HepG2 (cell line): ENCODE measurements at regions not wholly inside any gene's neighbourhood (a gene's known extent, or its start where the extent isn't known, plus 50 kb on each side); places are given as distances from the start of the nearest gene placed in this dataset.

Source experiments
- ATAC-seq: fragments of 200-7000 bp; cut with Tn5 transposase; 3 replicates; pipeline ENCODE4 v1.9.1; 2020; ENCODE audit warnings: mild to moderate bottlenecking, moderate library complexity
- BruUV-seq: library from RNA; stranded (reverse); fragments of 400-500 nt; replicated peaks from 2 replicates; lab custom pipeline; 2021; lab: Mats Ljungman, UMichigan
- CTCF ChIA-PET: fragments of 300-600 bp; formaldehyde crosslinking; extraction: SDS; loops from one replicate; lab custom pipeline; 2021; ENCODE audit warnings: low total read pairs, inconsistent platforms, low intra/inter-chr PET ratio; lab: Yijun Ruan, JAX
- POLR2A ChIA-PET: fragments of 350-600 bp; sonication (Branson Sonifier 250); formaldehyde crosslinking; loops from one replicate; lab custom pipeline; 2020; ENCODE audit warnings: antibody characterized with exemption, inconsistent platforms; lab: Yijun Ruan, JAX
- DNase-seq: peaks from one replicate; pipeline ENCODE4 v3.0.0-alpha.2; 2015; ENCODE audit warnings: low spot score
- FAIRE-seq: peaks from 3 replicates; lab custom pipeline; 2011; peaks lifted over from hg19 to GRCh38; lab: Jason Lieb, UNC
- H2AFZ ChIP-seq: one replicate; pipeline ENCODE4 v1.6.1; 2011; ENCODE audit warnings: low read length, inconsistent platforms
- H3K27ac ChIP-seq: fragments of 300-600 bp; 3 replicates; pipeline ENCODE4 v1.8.0; 2011; ENCODE audit warnings: mixed run types, mild to moderate bottlenecking, mixed read lengths, low read length, inconsistent platforms; ENCODE audit not compliant: insufficient read depth; ENCODE audit errors: extremely low read length
- H3K27me3 ChIP-seq, 2 experiments: fragments of 200-600 bp in 1 of 2; 2 replicates in 1 of 2; 3 replicates in 1 of 2; pipeline versions ENCODE4 v1.6.0 to v1.8.0; 2011; ENCODE audit warnings: low read length in 2 of 2, mild to moderate bottlenecking in 2 of 2, moderate library complexity in 2 of 2, inconsistent platforms in 1 of 2; ENCODE audit not compliant: insufficient read depth in 2 of 2, control insufficient read depth in 1 of 2
- H3K36me3 ChIP-seq, 2 experiments: fragments of 200-600 bp in 1 of 2; replicated peaks in 1 of 2; 2 replicates in 1 of 2; 3 replicates in 1 of 2; pipeline versions ENCODE4 v1.5.1 to v1.8.0; 2011; ENCODE audit warnings: low read length in 2 of 2, inconsistent platforms in 1 of 2; ENCODE audit not compliant: insufficient read depth in 2 of 2, control insufficient read depth in 1 of 2
- H3K4me1 ChIP-seq: 2 replicates; pipeline ENCODE4 v1.5.1; 2012; ENCODE audit warnings: low read length, inconsistent platforms; ENCODE audit not compliant: insufficient read depth
- H3K4me2 ChIP-seq: 2 replicates; pipeline ENCODE4 v1.6.0; 2011; ENCODE audit warnings: low read depth, low read length, inconsistent platforms
- H3K4me3 ChIP-seq, 3 experiments: fragments of 200-600 bp in 1 of 3; sonication (generic), shearing (Covaris generic) in 1 of 3; replicated peaks in 1 of 3; 2 replicates each; pipeline ENCODE4 v1.5.1; 2011 to 2016; ENCODE audit warnings: low read length in 3 of 3, inconsistent platforms in 2 of 3, low read depth in 2 of 3, mild to moderate bottlenecking in 2 of 3, control low read depth in 1 of 3, mixed read lengths in 1 of 3; ENCODE audit not compliant: insufficient read depth in 1 of 3
- H3K79me2 ChIP-seq: one replicate; pipeline ENCODE4 v1.6.1; 2011; ENCODE audit warnings: low read length, inconsistent platforms; ENCODE audit not compliant: insufficient read depth
- H3K9ac ChIP-seq: 2 replicates; pipeline ENCODE4 v1.6.0; 2011; ENCODE audit warnings: mild to moderate bottlenecking, low read depth, low read length, inconsistent platforms; ENCODE audit not compliant: insufficient read depth
- H3K9me3 ChIP-seq: 2 replicates; pipeline ENCODE4 v1.5.1; 2012; ENCODE audit warnings: mild to moderate bottlenecking, low read length
- H4K20me1 ChIP-seq: 2 replicates; pipeline ENCODE4 v1.6.0; 2011; ENCODE audit warnings: inconsistent platforms, mild to moderate bottlenecking, low read length, moderate library complexity; ENCODE audit not compliant: insufficient read depth
- MAF1 ChIP-seq: sonication (generic); formaldehyde crosslinking; IDR thresholded peaks from 2 replicates; pipeline ENCODE4 v1.5.0; 2020; ENCODE audit warnings: missing genetic modification reagents, borderline replicate concordance
- PAWR ChIP-seq: sonication (generic); formaldehyde crosslinking; IDR thresholded peaks from 2 replicates; pipeline ENCODE4 v1.4.0; 2020; ENCODE audit warnings: missing genetic modification reagents, mild to moderate bottlenecking, borderline replicate concordance
- RBM39 ChIP-seq: fragments of 200-400 bp; formaldehyde crosslinking; IDR thresholded peaks from one replicate; pipeline ENCODE4 v1.6.1; 2018; ENCODE audit warnings: antibody characterized with exemption, mild to moderate bottlenecking, low read depth, low read length; ENCODE audit not compliant: poor library complexity, severe bottlenecking
- RORA ChIP-seq: sonication (generic); formaldehyde crosslinking; IDR thresholded peaks from 2 replicates; pipeline ENCODE4 v1.5.0; 2020; ENCODE audit warnings: mild to moderate bottlenecking, missing genetic modification reagents, moderate library complexity
- ZNF333 ChIP-seq: sonication (generic); formaldehyde crosslinking; IDR thresholded peaks from 2 replicates; pipeline ENCODE4 v1.4.0; 2020; ENCODE audit warnings: mild to moderate bottlenecking, missing genetic modification reagents, borderline replicate concordance
- ZNF484 ChIP-seq: sonication (generic); formaldehyde crosslinking; IDR thresholded peaks from 2 replicates; pipeline ENCODE4 v1.5.1; 2020; ENCODE audit warnings: mild to moderate bottlenecking, low read depth, missing genetic modification reagents, borderline replicate concordance
- ZNF773 ChIP-seq: sonication (generic); formaldehyde crosslinking; IDR thresholded peaks from 2 replicates; pipeline ENCODE4 v1.4.0; 2020; ENCODE audit warnings: missing genetic modification reagents, borderline replicate concordance
- ZSCAN25 ChIP-seq: sonication (generic); formaldehyde crosslinking; IDR thresholded peaks from 2 replicates; pipeline ENCODE4 v1.8.0; 2022; ENCODE audit warnings: mild to moderate bottlenecking, missing genetic modification reagents
- in situ Hi-C: cut with HindIII; loops from 2 replicates; pipeline ENCODE4 v1.10.0; 2017; ENCODE audit warnings: low pct_unique_long_range_greater_than_20kb; ENCODE audit not compliant: extremely low pct_ligation_motif_present
- intact Hi-C: fragments of 100-400 bp; cut with micrococcal nuclease; formaldehyde crosslinking; loops from one replicate; pipeline ENCODE4 v1.10.0; 2022; ENCODE audit not compliant: unreplicated experiment
- TF ChIP-seq, protein P1 (sequence below): sonication (generic); formaldehyde crosslinking; IDR thresholded peaks from 2 replicates; pipeline ENCODE4 v1.5.1; 2020; ENCODE audit warnings: mild to moderate bottlenecking, missing genetic modification reagents
- TF ChIP-seq, protein P2 (sequence below): sonication (generic); formaldehyde crosslinking; IDR thresholded peaks from 2 replicates; pipeline ENCODE4 v1.8.0; 2022; ENCODE audit warnings: mild to moderate bottlenecking, missing genetic modification reagents, moderate library complexity

DNA sequence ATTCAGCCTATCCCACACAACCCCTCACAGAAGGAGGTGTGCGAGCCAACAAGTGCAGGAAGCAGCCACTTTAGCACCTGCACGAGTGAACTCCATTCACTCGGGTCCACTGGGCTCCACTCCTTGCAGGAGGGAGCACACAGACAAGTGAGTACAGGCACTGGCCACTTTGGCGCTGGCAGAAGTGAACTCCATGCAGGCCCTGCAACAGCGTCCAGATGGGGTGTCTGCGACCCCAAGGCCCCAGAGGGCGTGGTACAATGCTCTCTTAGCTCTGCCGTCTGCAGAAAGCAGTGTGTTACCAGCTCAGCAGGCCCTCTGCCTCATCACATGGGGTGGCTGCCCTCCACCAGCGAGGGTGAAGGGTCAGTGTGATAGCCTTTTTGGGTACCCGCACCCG lies 388.0 kb upstream of the CNTN4 start (continued):
- TF ChIP-seq, protein P1, sequence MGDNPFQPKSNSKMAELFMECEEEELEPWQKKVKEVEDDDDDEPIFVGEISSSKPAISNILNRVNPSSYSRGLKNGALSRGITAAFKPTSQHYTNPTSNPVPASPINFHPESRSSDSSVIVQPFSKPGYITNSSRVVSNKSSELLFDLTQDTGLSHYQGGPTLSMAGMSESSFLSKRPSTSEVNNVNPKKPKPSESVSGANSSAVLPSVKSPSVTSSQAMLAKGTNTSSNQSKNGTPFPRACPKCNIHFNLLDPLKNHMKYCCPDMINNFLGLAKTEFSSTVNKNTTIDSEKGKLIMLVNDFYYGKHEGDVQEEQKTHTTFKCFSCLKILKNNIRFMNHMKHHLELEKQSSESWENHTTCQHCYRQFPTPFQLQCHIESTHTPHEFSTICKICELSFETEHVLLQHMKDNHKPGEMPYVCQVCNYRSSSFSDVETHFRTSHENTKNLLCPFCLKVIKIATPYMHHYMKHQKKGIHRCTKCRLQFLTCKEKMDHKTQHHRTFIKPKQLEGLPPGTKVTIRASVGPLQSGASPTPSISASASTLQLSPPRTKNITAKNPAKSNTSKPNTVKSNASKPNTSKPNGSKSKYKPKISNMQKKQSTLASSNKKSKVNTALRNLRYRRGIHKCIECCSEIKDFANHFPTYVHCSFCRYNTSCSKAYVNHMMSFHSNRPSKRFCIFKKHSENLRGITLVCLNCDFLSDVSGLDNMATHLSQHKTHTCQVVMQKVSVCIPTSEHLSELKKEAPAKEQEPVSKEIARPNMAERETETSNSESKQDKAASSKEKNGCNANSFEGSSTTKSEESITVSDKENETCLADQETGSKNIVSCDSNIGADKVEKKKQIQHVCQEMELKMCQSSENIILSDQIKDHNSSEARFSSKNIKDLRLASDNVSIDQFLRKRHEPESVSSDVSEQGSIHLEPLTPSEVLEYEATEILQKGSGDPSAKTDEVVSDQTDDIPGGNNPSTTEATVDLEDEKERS = no peak
- TF ChIP-seq RBM39 (no peak), RORA (no peak), ZNF484 (CRISPR knock-in tag) (no peak)

DNA sequence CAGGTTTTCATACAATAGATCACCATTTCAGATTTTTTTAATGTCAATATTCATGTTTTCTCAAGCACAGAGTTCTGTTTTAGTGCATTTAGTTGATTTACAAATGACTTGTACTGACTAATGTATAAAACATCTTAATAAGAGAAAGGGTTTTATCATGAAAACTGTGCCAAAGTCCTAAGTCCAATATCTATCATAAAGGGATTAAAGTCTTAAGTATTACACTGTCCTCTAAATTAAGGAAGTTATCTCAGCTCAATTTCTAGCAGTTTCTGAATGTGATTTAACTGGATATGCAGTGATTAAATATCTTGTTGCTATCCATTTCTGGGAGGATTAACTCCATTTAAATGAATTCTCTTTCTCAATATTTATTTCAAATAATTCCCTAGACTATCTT lies 381.1 kb upstream of the CNTN4 start:
- FAIRE-seq = no peak
- Histone ChIP-seq H2AFZ (no peak overlapping the region), H3K27me3 (no peaks in the 10 kb centered on the region), H3K9me3 (peaks cover 83% of the 10 kb centered on the region), H4K20me1 (no peaks in the 10 kb centered on the region), H3K4me3 (no peak overlapping the region), H3K79me2 (no peaks in the 10 kb centered on the region), H3K4me1 (no peaks in the 10 kb centered on the region), H3K9ac (no peak overlapping the region), H3K36me3 (no peaks in the 10 kb centered on the region), H3K4me2 (no peak overlapping the region), H3K27ac (no peak overlapping the region)
- ChIA-PET CTCF (no interaction called here), POLR2A (no interaction called here)
- TF ChIP-seq ZSCAN25 (no peak), PAWR (CRISPR knock-in tag) (no peak), ZNF773 (CRISPR knock-in tag) (no peak), ZNF333 (CRISPR knock-in tag) (no peak), MAF1 (no peak)
- TF ChIP-seq, protein P2, sequence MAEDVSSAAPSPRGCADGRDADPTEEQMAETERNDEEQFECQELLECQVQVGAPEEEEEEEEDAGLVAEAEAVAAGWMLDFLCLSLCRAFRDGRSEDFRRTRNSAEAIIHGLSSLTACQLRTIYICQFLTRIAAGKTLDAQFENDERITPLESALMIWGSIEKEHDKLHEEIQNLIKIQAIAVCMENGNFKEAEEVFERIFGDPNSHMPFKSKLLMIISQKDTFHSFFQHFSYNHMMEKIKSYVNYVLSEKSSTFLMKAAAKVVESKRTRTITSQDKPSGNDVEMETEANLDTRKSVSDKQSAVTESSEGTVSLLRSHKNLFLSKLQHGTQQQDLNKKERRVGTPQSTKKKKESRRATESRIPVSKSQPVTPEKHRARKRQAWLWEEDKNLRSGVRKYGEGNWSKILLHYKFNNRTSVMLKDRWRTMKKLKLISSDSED (CRISPR knock-in tag) = no peak
- no peak for ATAC-seq
- in situ Hi-C loops (no loop called here), intact Hi-C loops (no loop called here)
- BruUV-seq = no TSS peak
- no peak for DNase-seq
